HL-60 (cell line): ENCODE measurements at regions not wholly inside any gene's neighbourhood (a gene's known extent, or its start where the extent isn't known, plus 50 kb on each side); places are given as distances from the start of the nearest gene placed in this dataset.

Experiments
- DNase-seq, 2 experiments: peaks; one replicate each; pipeline ENCODE4 v3.0.0-alpha.2; 2010 to 2020; ENCODE audit warnings: low read depth in 1 of 2, low spot score in 1 of 2
- H3K27ac ChIP-seq: fragments of 250-450 bp; sonication (Bioruptor Pico); replicated peaks from 2 replicates; pipeline ENCODE4 v1.5.1; 2020; ENCODE audit warnings: mild to moderate bottlenecking, moderate library complexity
- H3K27me3 ChIP-seq: fragments of 250-450 bp; sonication (Bioruptor Pico); 2 replicates; pipeline ENCODE4 v1.5.1; 2021; ENCODE audit warnings: mild to moderate bottlenecking, moderate library complexity; ENCODE audit not compliant: insufficient read depth, poor library complexity, severe bottlenecking
- H3K4me3 ChIP-seq: replicated peaks from 2 replicates; pipeline ENCODE4 v1.5.1; 2011; ENCODE audit warnings: mild to moderate bottlenecking, control low read depth, low read length; ENCODE audit not compliant: insufficient read depth
- GABPA ChIP-seq: IDR thresholded peaks from 2 replicates; pipeline ENCODE4 v1.6.1; 2012; ENCODE audit warnings: low read depth
- POLR2AphosphoS5 ChIP-seq: IDR thresholded peaks from 2 replicates; pipeline ENCODE4 v1.6.1; 2012; ENCODE audit warnings: low read depth
- REST ChIP-seq: IDR thresholded peaks from 2 replicates; pipeline ENCODE4 v1.6.1; 2012; ENCODE audit warnings: low read depth; ENCODE audit not compliant: insufficient replicate concordance
- SPI1 ChIP-seq: IDR thresholded peaks from 2 replicates; pipeline ENCODE4 v1.6.1; 2012; ENCODE audit warnings: low read depth, mild to moderate bottlenecking, borderline replicate concordance
- TF ChIP-seq, protein P1 (sequence below): IDR thresholded peaks from one replicate; pipeline ENCODE4 v1.5.1; 2011; ENCODE audit warnings: low read length, control low read depth, inconsistent platforms; ENCODE audit not compliant: insufficient read depth

GRCh38 chr7:84565345-84566074 lies 370.9 kb upstream of the SEMA3A start:
- DNase-seq: no peak

GRCh38 chr7:84553711-84554110 lies 359.1 kb upstream of the SEMA3A start:
- no peak overlapping the region for H3K4me3 ChIP-seq
- H3K27ac ChIP-seq: no peak overlapping the region
- TF ChIP-seq GABPA: no peak
- TF ChIP-seq REST: no peak
- TF ChIP-seq, protein P1, sequence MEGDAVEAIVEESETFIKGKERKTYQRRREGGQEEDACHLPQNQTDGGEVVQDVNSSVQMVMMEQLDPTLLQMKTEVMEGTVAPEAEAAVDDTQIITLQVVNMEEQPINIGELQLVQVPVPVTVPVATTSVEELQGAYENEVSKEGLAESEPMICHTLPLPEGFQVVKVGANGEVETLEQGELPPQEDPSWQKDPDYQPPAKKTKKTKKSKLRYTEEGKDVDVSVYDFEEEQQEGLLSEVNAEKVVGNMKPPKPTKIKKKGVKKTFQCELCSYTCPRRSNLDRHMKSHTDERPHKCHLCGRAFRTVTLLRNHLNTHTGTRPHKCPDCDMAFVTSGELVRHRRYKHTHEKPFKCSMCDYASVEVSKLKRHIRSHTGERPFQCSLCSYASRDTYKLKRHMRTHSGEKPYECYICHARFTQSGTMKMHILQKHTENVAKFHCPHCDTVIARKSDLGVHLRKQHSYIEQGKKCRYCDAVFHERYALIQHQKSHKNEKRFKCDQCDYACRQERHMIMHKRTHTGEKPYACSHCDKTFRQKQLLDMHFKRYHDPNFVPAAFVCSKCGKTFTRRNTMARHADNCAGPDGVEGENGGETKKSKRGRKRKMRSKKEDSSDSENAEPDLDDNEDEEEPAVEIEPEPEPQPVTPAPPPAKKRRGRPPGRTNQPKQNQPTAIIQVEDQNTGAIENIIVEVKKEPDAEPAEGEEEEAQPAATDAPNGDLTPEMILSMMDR: no peak
- no peak for TF ChIP-seq POLR2AphosphoS5
- no peak for TF ChIP-seq SPI1
- DNase-seq: no peak
- no peaks in the 10 kb centered on the region for H3K27me3 ChIP-seq

More at GRCh38 chr7:84565345-84566074, 370.9 kb upstream of the SEMA3A start:
- Histone ChIP-seq H3K27ac (no peak overlapping the region), H3K4me3 (no peak overlapping the region), H3K27me3 (no peaks in the 10 kb centered on the region)
- TF ChIP-seq, protein P1: no peak
- TF ChIP-seq REST (no peak), POLR2AphosphoS5 (no peak)

GRCh38 chr7:84549409-84549808 lies 354.8 kb upstream of the SEMA3A start:
- no peaks in the 10 kb centered on the region for H3K27me3 ChIP-seq
- DNase-seq: no peak
- no peak overlapping the region for H3K4me3 ChIP-seq
- TF ChIP-seq, protein P1: no peak
- no peak for TF ChIP-seq REST
- TF ChIP-seq GABPA: no peak
- TF ChIP-seq POLR2AphosphoS5: no peak
- no peak for TF ChIP-seq SPI1
- H3K27ac ChIP-seq: no peak overlapping the region
